Astrocyte of the cerebellum (primary cell): ENCODE measurements at regions not wholly inside any gene's neighbourhood (a gene's known extent, or its start where the extent isn't known, plus 50 kb on each side); places are given as distances from the start of the nearest gene placed in this dataset.

ENCODE experiments used
- DNase-seq: peaks from one replicate; pipeline ENCODE4 v3.0.0-alpha.2; 2011; ENCODE audit warnings: low read depth
- H3K4me3 ChIP-seq: 2 replicates; pipeline ENCODE4 v1.5.1; 2011; ENCODE audit warnings: mild to moderate bottlenecking, low read depth, low read length, moderate library complexity
- in situ Hi-C: cut with HindIII; loops from 2 replicates; pipeline ENCODE4 v1.10.0; 2017; ENCODE audit warnings: low sequenced_read_pairs
- TF ChIP-seq, protein P1 (sequence below): IDR thresholded peaks from 2 replicates; pipeline ENCODE4 v1.5.1; 2012; ENCODE audit warnings: low read length, low read depth, moderate library complexity, mild to moderate bottlenecking; ENCODE audit errors: missing control alignments

- H3K4me3 ChIP-seq, result peak overlapping the region; percentile 56
- TF ChIP-seq, protein P1, sequence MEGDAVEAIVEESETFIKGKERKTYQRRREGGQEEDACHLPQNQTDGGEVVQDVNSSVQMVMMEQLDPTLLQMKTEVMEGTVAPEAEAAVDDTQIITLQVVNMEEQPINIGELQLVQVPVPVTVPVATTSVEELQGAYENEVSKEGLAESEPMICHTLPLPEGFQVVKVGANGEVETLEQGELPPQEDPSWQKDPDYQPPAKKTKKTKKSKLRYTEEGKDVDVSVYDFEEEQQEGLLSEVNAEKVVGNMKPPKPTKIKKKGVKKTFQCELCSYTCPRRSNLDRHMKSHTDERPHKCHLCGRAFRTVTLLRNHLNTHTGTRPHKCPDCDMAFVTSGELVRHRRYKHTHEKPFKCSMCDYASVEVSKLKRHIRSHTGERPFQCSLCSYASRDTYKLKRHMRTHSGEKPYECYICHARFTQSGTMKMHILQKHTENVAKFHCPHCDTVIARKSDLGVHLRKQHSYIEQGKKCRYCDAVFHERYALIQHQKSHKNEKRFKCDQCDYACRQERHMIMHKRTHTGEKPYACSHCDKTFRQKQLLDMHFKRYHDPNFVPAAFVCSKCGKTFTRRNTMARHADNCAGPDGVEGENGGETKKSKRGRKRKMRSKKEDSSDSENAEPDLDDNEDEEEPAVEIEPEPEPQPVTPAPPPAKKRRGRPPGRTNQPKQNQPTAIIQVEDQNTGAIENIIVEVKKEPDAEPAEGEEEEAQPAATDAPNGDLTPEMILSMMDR, result no peak
- in situ Hi-C loops, result no loop called here
These were observed 158.5 kb upstream of the GRK3 start for GRCh38 chr22:25405841-25406509.

GRCh38 chr22:25406510-25407210 lies 157.8 kb upstream of the GRK3 start:
- no peak overlapping the region for H3K4me3 ChIP-seq
- TF ChIP-seq, protein P1, result no peak
- no peak for DNase-seq
- in situ Hi-C loops, result no loop called here

More at GRCh38 chr22:25405841-25406509, 158.5 kb upstream of the GRK3 start:
- DNase-seq, result no peak

DNA sequence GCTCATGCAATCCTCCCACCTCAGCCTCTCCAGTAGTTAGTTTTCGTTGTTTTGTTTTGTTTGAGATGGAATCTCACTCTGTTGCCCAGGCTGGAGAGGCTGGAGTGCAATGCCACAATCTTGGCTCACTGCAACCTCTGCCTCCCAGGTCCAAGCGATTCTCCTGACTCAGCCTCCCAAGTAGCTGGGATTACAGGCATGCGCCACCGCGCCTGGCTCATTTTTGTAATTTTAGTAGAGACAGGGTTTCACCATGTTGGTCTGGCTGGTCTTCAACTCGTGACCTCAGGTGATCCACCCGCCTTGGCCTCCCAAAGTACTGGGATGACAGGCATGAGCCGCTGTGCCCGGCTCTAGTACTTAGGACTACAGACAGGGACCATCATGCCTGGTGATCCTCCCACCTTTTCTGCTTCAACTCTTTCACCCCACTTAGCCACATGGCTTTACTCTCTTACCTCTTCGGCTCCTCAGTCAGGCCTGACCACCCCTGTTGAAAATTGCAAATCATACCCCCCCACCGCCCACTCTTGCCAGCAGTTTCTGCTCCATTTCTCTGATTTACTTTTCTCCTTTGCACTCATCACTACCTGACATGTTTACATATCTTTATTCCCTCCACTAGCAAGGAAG lies 157.1 kb upstream of the GRK3 start:
- in situ Hi-C loops, result no loop called here
- no peak for DNase-seq
- no peak overlapping the region for H3K4me3 ChIP-seq
- TF ChIP-seq, protein P1, result no peak

- DNase-seq, result no peak
- no peak overlapping the region for H3K4me3 ChIP-seq
- TF ChIP-seq, protein P1, result no peak
- in situ Hi-C loops, result no loop called here
These were observed 156.6 kb upstream of the GRK3 start for GRCh38 chr22:25407859-25408229.

DNA sequence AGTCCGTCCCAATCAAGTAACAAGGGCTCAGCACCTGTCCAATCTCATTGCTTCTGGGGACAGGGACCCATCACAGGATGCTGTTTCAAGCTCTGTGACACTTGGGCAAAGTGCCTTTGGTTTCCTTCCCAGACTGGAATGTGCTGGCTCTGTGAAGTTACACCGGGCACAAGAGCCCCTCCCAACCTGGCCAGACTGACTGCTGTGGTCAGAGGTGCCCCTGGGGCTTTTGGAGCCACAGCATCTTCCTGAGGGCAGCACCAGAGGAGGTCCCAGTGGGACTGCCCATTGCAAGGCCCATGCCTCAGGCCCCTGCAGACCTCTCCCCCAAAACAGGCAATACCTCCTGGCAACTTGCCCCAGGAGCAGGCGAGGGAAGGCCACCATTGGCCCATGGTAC lies 155.2 kb upstream of the GRK3 start:
- TF ChIP-seq, protein P1, result no peak
- no peak for DNase-seq
- in situ Hi-C loops, result no loop called here
- H3K4me3 ChIP-seq, result no peak overlapping the region

- H3K4me3 ChIP-seq, result no peak overlapping the region
- TF ChIP-seq, protein P1, result no peak
- no peak for DNase-seq
- in situ Hi-C loops, result no loop called here
These were observed 153.6 kb upstream of the GRK3 start for GRCh38 chr22:25410849-25411248.
